SK-N-SH (cell line): ENCODE measurements at regions not wholly inside any gene's neighbourhood (a gene's known extent, or its start where the extent isn't known, plus 50 kb on each side); places are given as distances from the start of the nearest gene placed in this dataset.

ENCODE experiments used
- CTCF ChIA-PET: fragments of 300-600, 350-600 bp; formaldehyde crosslinking; extraction: SDS; loops from one replicate; lab custom pipeline; 2021; lab: Yijun Ruan, JAX
- POLR2A ChIA-PET: fragments of 350-600 bp; sonication (Branson Sonifier 250); formaldehyde crosslinking; extraction: SDS; loops from one replicate; lab custom pipeline; 2020; ENCODE audit warnings: antibody characterized with exemption, inconsistent platforms; lab: Yijun Ruan, JAX
- DNase-seq: peaks from one replicate; pipeline ENCODE4 v3.0.0; 2012
- H2AFZ ChIP-seq: fragments of 200-600 bp; sonication (generic); 2 replicates; pipeline ENCODE4 v1.8.1; 2016; ENCODE audit warnings: antibody characterized with exemption, mild to moderate bottlenecking, low read depth
- H3F3A ChIP-seq: fragments of 200-600 bp; sonication (generic); replicated peaks from 2 replicates; pipeline ENCODE3; 2016; ENCODE audit warnings: antibody characterized with exemption, mild to moderate bottlenecking; ENCODE audit not compliant: insufficient read depth
- H3K27ac ChIP-seq, 2 experiments: fragments of 200-500 bp in 1 of 2; fragments of 200-600 bp in 1 of 2; sonication (Bioruptor generic) in 1 of 2; sonication (generic), shearing (Covaris generic) in 1 of 2; 2 replicates each; pipeline versions ENCODE4 v1.5.1 to v1.6.1; 2014 to 2016; ENCODE audit warnings: low read depth in 2 of 2, inconsistent platforms in 1 of 2, low read length in 1 of 2, mild to moderate bottlenecking in 1 of 2, mixed read lengths in 1 of 2
- H3K27me3 ChIP-seq: fragments of 200-600 bp; sonication (generic), shearing (Covaris generic); 2 replicates; pipeline ENCODE4 v1.6.1; 2016; ENCODE audit warnings: mixed run types; ENCODE audit not compliant: insufficient read depth
- H3K36me3 ChIP-seq, 2 experiments: fragments of 200-500 bp in 1 of 2; fragments of 200-600 bp in 1 of 2; sonication (Bioruptor generic) in 1 of 2; sonication (generic) in 1 of 2; replicated peaks in 1 of 2; 2 replicates each; pipeline versions ENCODE3 to v1.5.1; 2014 to 2016; ENCODE audit warnings: low read length in 1 of 2, mild to moderate bottlenecking in 1 of 2; ENCODE audit not compliant: insufficient read depth in 2 of 2, control insufficient read depth in 1 of 2
- H3K4me1 ChIP-seq, 2 experiments: fragments of 200-500 bp in 1 of 2; fragments of 200-600 bp in 1 of 2; sonication (Bioruptor generic) in 1 of 2; sonication (generic), shearing (Covaris generic) in 1 of 2; 2 replicates each; pipeline versions ENCODE4 v1.5.1 to v1.6.1; 2014 to 2016; ENCODE audit warnings: low read depth in 1 of 2, low read length in 1 of 2, mixed run types in 1 of 2; ENCODE audit not compliant: insufficient read depth in 2 of 2, control insufficient read depth in 1 of 2
- H3K4me2 ChIP-seq: fragments of 200-600 bp; sonication (generic), shearing (Covaris generic); 2 replicates; pipeline ENCODE4 v1.6.1; 2017; ENCODE audit warnings: mixed run types
- H3K4me3 ChIP-seq, 2 experiments: fragments of 200-500 bp in 1 of 2; fragments of 200-600 bp in 1 of 2; sonication (Bioruptor generic) in 1 of 2; sonication (generic), shearing (Covaris generic) in 1 of 2; 2 replicates each; pipeline versions ENCODE4 v1.5.1 to v1.8.1; 2014 to 2016; ENCODE audit warnings: low read depth in 2 of 2, inconsistent platforms in 1 of 2, low read length in 1 of 2, mild to moderate bottlenecking in 1 of 2, mixed read lengths in 1 of 2, moderate library complexity in 1 of 2
- H3K79me2 ChIP-seq: fragments of 200-600 bp; sonication (generic); 2 replicates; pipeline ENCODE4 v1.8.1; 2017; ENCODE audit warnings: mild to moderate bottlenecking; ENCODE audit not compliant: insufficient read depth
- H3K9ac ChIP-seq: fragments of 200-600 bp; sonication (generic); 2 replicates; pipeline ENCODE4 v1.6.1; 2017; ENCODE audit warnings: mixed run types
- H3K9me2 ChIP-seq: fragments of 200-600 bp; sonication (generic); 2 replicates; pipeline ENCODE4 v1.6.1; 2017; ENCODE audit warnings: mixed run types
- H3K9me3 ChIP-seq: fragments of 200-600 bp; sonication (generic); 2 replicates; pipeline ENCODE4 v1.6.1; 2017; ENCODE audit warnings: mixed run types, mild to moderate bottlenecking, moderate library complexity
- H4K20me1 ChIP-seq: fragments of 200-600 bp; sonication (generic); 2 replicates; pipeline ENCODE4 v1.6.1; 2017; ENCODE audit warnings: mild to moderate bottlenecking, mixed run types; ENCODE audit not compliant: insufficient read depth
- FOSL2 ChIP-seq: IDR thresholded peaks from 2 replicates; pipeline ENCODE4 v1.4.0; 2012; ENCODE audit warnings: low read depth, mild to moderate bottlenecking, moderate library complexity, borderline replicate concordance
- GATA2 ChIP-seq: sonication (generic); formaldehyde crosslinking; IDR thresholded peaks from 2 replicates; pipeline ENCODE4 v1.5.0; 2020; ENCODE audit warnings: mild to moderate bottlenecking, missing genetic modification reagents
- JUND ChIP-seq: IDR thresholded peaks from 2 replicates; pipeline ENCODE4 v1.4.0; 2012
- MXI1 ChIP-seq: IDR thresholded peaks from 2 replicates; pipeline ENCODE4 v1.6.1; 2012; ENCODE audit warnings: mild to moderate bottlenecking, low read depth, low read length, improper control_type of control experiment
- POLR2AphosphoS5 ChIP-seq: IDR thresholded peaks from 2 replicates; pipeline ENCODE4 v1.6.1; 2012; ENCODE audit warnings: low read depth, low read length
- RCOR1 ChIP-seq: fragments of 150-350 bp; IDR thresholded peaks from 2 replicates; pipeline ENCODE4 v1.6.1; 2017; ENCODE audit warnings: antibody characterized with exemption, low read length
- RFX5 ChIP-seq: IDR thresholded peaks from 2 replicates; pipeline ENCODE4 v1.6.1; 2012; ENCODE audit warnings: mild to moderate bottlenecking, improper control_type of control experiment, low read length
- RXRA ChIP-seq: IDR thresholded peaks from 2 replicates; pipeline ENCODE4 v1.4.0; 2012; ENCODE audit warnings: low read depth, mild to moderate bottlenecking, borderline replicate concordance
- SIN3A ChIP-seq: IDR thresholded peaks from 2 replicates; pipeline ENCODE4 v1.6.1; 2012; ENCODE audit warnings: low read depth, mild to moderate bottlenecking, low read length, moderate library complexity, borderline replicate concordance
- YY1 ChIP-seq: IDR thresholded peaks from 2 replicates; pipeline ENCODE4 v1.4.0; 2012; ENCODE audit warnings: low read depth, mild to moderate bottlenecking
- WGBS: methylation state at CpG from one replicate; pipeline ENCODE4 v1.1.6; 2017; ENCODE audit warnings: low lambda C conversion rate; 5-methylcytosine and 5-hydroxymethylcytosine counted together
- TF ChIP-seq, protein P1 (sequence below): IDR thresholded peaks from 2 replicates; pipeline ENCODE4; 2012
- TF ChIP-seq, protein P2 (sequence below): fragments of 150-350 bp; IDR thresholded peaks from 2 replicates; pipeline ENCODE4 v1.6.1; 2016; ENCODE audit warnings: mild to moderate bottlenecking, low read depth, low read length
- TF ChIP-seq, protein P3 (sequence below): fragments of 200-600 bp; sonication (generic); IDR thresholded peaks from 2 replicates; pipeline ENCODE4 v1.6.1; 2017; ENCODE audit warnings: antibody characterized with exemption, mild to moderate bottlenecking, moderate library complexity
- TF ChIP-seq, protein P4 (sequence below): IDR thresholded peaks from 2 replicates; pipeline ENCODE4 v1.4.0; 2012; ENCODE audit warnings: low read depth, borderline replicate concordance

DNA sequence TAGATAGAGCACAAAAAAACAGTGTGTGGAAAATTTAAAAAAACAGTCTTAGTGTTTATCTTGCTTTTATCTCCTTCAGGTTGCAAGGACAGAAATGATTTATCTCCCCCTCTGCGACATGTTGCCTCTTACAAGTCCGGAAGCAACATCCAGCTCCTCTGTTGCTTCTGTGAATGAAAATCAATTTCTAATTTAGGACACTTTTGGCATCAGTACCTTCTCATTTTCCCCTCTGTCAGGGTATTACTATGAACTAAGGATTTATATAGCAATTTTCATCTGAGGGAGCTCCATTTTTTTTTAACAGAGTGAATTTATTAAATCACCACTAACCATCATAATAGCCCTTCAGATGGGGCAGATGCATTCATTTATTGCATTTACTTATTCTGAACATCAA lies 116.6 kb upstream of the PLXNC1 start:
- Histone ChIP-seq H3K9ac (no peak overlapping the region), H3K4me1 (no peaks in the 10 kb centered on the region), H3K36me3 (no peaks in the 10 kb centered on the region), H3K9me3 (no peaks in the 10 kb centered on the region), H2AFZ (no peak overlapping the region), H3K9me2 (no peaks in the 10 kb centered on the region), H3K79me2 (no peaks in the 10 kb centered on the region), H3K4me2 (no peak overlapping the region), H3K27me3 (no peaks in the 10 kb centered on the region), H4K20me1 (no peaks in the 10 kb centered on the region), H3K27ac (no peak overlapping the region), H3K4me3 (no peak overlapping the region), H3F3A (no peaks in the 10 kb centered on the region)
- 85% methylated on average over 2 of the region's 2 CpGs for WGBS
- ChIA-PET POLR2A (no interaction called here), CTCF (interaction anchor here (1.0 to 2.3 kb wide), 3 partner anchors 11 to 70 kb away, joined by 3 to 9 read pairs (median 5); no protein-coding TSS in a partner anchor)
- TF ChIP-seq FOSL2 (no peak), RFX5 (no peak), JUND (no peak), YY1 (no peak), RXRA (no peak), RCOR1 (no peak), GATA2 (CRISPR knock-in tag) (no peak), SIN3A (no peak), MXI1 (no peak), POLR2AphosphoS5 (no peak)
- TF ChIP-seq, protein P1, sequence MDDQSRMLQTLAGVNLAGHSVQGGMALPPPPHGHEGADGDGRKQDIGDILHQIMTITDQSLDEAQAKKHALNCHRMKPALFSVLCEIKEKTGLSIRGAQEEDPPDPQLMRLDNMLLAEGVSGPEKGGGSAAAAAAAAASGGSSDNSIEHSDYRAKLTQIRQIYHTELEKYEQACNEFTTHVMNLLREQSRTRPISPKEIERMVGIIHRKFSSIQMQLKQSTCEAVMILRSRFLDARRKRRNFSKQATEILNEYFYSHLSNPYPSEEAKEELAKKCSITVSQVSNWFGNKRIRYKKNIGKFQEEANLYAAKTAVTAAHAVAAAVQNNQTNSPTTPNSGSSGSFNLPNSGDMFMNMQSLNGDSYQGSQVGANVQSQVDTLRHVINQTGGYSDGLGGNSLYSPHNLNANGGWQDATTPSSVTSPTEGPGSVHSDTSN, result no peak
- TF ChIP-seq, protein P2, sequence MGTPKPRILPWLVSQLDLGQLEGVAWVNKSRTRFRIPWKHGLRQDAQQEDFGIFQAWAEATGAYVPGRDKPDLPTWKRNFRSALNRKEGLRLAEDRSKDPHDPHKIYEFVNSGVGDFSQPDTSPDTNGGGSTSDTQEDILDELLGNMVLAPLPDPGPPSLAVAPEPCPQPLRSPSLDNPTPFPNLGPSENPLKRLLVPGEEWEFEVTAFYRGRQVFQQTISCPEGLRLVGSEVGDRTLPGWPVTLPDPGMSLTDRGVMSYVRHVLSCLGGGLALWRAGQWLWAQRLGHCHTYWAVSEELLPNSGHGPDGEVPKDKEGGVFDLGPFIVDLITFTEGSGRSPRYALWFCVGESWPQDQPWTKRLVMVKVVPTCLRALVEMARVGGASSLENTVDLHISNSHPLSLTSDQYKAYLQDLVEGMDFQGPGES, result no peak
- TF ChIP-seq, protein P3, sequence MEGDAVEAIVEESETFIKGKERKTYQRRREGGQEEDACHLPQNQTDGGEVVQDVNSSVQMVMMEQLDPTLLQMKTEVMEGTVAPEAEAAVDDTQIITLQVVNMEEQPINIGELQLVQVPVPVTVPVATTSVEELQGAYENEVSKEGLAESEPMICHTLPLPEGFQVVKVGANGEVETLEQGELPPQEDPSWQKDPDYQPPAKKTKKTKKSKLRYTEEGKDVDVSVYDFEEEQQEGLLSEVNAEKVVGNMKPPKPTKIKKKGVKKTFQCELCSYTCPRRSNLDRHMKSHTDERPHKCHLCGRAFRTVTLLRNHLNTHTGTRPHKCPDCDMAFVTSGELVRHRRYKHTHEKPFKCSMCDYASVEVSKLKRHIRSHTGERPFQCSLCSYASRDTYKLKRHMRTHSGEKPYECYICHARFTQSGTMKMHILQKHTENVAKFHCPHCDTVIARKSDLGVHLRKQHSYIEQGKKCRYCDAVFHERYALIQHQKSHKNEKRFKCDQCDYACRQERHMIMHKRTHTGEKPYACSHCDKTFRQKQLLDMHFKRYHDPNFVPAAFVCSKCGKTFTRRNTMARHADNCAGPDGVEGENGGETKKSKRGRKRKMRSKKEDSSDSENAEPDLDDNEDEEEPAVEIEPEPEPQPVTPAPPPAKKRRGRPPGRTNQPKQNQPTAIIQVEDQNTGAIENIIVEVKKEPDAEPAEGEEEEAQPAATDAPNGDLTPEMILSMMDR, result no peak
- TF ChIP-seq, protein P4, sequence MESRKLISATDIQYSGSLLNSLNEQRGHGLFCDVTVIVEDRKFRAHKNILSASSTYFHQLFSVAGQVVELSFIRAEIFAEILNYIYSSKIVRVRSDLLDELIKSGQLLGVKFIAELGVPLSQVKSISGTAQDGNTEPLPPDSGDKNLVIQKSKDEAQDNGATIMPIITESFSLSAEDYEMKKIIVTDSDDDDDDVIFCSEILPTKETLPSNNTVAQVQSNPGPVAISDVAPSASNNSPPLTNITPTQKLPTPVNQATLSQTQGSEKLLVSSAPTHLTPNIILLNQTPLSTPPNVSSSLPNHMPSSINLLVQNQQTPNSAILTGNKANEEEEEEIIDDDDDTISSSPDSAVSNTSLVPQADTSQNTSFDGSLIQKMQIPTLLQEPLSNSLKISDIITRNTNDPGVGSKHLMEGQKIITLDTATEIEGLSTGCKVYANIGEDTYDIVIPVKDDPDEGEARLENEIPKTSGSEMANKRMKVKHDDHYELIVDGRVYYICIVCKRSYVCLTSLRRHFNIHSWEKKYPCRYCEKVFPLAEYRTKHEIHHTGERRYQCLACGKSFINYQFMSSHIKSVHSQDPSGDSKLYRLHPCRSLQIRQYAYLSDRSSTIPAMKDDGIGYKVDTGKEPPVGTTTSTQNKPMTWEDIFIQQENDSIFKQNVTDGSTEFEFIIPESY, result no peak
- DNase-seq, result no peak
